ENCODE measurements at regions not wholly inside any gene's neighbourhood (a gene's known extent, or its start where the extent isn't known, plus 50 kb on each side); places are given as distances from the start of the nearest gene placed in this dataset.

DNA sequence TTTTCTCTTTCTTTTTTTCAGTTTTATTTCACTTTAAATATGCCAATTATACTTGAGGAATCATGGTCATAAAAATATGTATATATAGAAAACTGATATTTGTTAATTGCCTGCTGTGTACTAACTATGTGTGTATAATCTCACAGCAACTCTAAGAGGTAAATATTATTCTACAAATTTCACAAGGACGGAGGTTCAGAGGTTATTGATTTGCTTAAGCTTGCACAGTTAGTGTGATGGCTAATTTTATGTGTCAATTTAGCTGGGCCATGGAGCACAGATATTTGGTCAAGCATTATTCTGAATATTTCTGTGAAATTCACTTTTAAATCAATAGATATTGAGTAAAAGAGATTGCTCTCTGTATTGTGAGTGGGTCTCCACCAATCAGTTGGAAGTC, 75.7 kb upstream of the CENPW start:
- TF ChIP-seq POLR2AphosphoS5 (IDR thresholded peaks at IDR 0.05) (no peak), EP300 (IDR thresholded peaks at IDR 0.05) (no peak), POLR2A (IDR thresholded peaks at IDR 0.05; ENCODE audit: low read depth) (no peak)
- TF ChIP-seq, protein P1, sequence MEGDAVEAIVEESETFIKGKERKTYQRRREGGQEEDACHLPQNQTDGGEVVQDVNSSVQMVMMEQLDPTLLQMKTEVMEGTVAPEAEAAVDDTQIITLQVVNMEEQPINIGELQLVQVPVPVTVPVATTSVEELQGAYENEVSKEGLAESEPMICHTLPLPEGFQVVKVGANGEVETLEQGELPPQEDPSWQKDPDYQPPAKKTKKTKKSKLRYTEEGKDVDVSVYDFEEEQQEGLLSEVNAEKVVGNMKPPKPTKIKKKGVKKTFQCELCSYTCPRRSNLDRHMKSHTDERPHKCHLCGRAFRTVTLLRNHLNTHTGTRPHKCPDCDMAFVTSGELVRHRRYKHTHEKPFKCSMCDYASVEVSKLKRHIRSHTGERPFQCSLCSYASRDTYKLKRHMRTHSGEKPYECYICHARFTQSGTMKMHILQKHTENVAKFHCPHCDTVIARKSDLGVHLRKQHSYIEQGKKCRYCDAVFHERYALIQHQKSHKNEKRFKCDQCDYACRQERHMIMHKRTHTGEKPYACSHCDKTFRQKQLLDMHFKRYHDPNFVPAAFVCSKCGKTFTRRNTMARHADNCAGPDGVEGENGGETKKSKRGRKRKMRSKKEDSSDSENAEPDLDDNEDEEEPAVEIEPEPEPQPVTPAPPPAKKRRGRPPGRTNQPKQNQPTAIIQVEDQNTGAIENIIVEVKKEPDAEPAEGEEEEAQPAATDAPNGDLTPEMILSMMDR (IDR thresholded peaks at IDR 0.05): no peak

Data from esophagus muscularis mucosa (tissue), 4 donors.